Smooth muscle cell (in vitro differentiated cells): ENCODE measurements at regions not wholly inside any gene's neighbourhood (a gene's known extent, or its start where the extent isn't known, plus 50 kb on each side); places are given as distances from the start of the nearest gene placed in this dataset.
"Not testable (repeated sequence)": the region's sequence is repeated elsewhere in the genome, so short reads cannot be mapped to it uniquely, and the experiment has no call there.

ENCODE experiments used
- DNase-seq: peaks from one replicate; lab custom pipeline; 2025; ENCODE audit not compliant: unreplicated experiment; lab: John Stamatoyannopoulos, UW
- H2AFZ ChIP-seq: fragments of 200-600 bp; sonication (generic); 2 replicates; pipeline ENCODE4 v1.6.0; 2016; ENCODE audit warnings: antibody characterized with exemption, low read depth, mild to moderate bottlenecking
- H3F3A ChIP-seq: fragments of 200-600 bp; sonication (generic); 2 replicates; pipeline ENCODE4 v1.6.0; 2017; ENCODE audit warnings: antibody characterized with exemption, low read depth
- H3K27ac ChIP-seq: fragments of 200-600 bp; sonication (generic); 2 replicates; pipeline ENCODE4 v1.5.1; 2016; ENCODE audit warnings: low read depth, mild to moderate bottlenecking
- H3K27me3 ChIP-seq: fragments of 200-600 bp; sonication (generic); 2 replicates; pipeline ENCODE4 v1.6.1; 2016; ENCODE audit warnings: low read depth, mild to moderate bottlenecking
- H3K36me3 ChIP-seq: fragments of 200-600 bp; sonication (generic); 2 replicates; pipeline ENCODE4 v1.5.1; 2016; ENCODE audit warnings: low read depth
- H3K4me1 ChIP-seq: fragments of 200-600 bp; sonication (generic); 2 replicates; pipeline ENCODE4 v1.5.1; 2016; ENCODE audit warnings: low read depth
- H3K4me2 ChIP-seq: fragments of 200-600 bp; sonication (generic); 2 replicates; pipeline ENCODE4 v1.6.0; 2016; ENCODE audit warnings: mild to moderate bottlenecking
- H3K4me3 ChIP-seq: fragments of 200-600 bp; sonication (generic); 2 replicates; pipeline ENCODE4 v1.5.1; 2016; ENCODE audit warnings: mild to moderate bottlenecking
- H3K79me2 ChIP-seq: fragments of 200-600 bp; sonication (generic); 2 replicates; pipeline ENCODE4 v1.6.0; 2016; ENCODE audit warnings: low read depth, mild to moderate bottlenecking
- H3K9ac ChIP-seq: fragments of 200-600 bp; sonication (generic); 2 replicates; pipeline ENCODE4 v1.6.0; 2016; ENCODE audit warnings: low read depth
- H3K9me3 ChIP-seq: fragments of 200-600 bp; sonication (generic); replicated peaks from 2 replicates; pipeline ENCODE4 v1.5.1; 2016; ENCODE audit warnings: low read depth
- H4K20me1 ChIP-seq: fragments of 200-600 bp; sonication (generic); 2 replicates; pipeline ENCODE4 v1.6.0; 2016; ENCODE audit warnings: low read depth
- CTCF ChIP-seq: fragments of 200-600 bp; sonication (generic); IDR thresholded peaks from 2 replicates; pipeline ENCODE4 v1.5.1; 2017; ENCODE audit warnings: borderline replicate concordance, mild to moderate bottlenecking, antibody characterized with exemption; ENCODE audit not compliant: insufficient read depth, poor library complexity, severe bottlenecking
- WGBS: methylation state at CpG from one replicate; pipeline ENCODE4 v1.1.7; 2016; ENCODE audit warnings: low lambda C conversion rate; 5-methylcytosine and 5-hydroxymethylcytosine counted together

- Histone ChIP-seq H3K4me2 (no peak overlapping the region), H3K4me3 (no peak overlapping the region), H3K27me3 (no peaks in the 10 kb centered on the region), H3K36me3 (no peaks in the 10 kb centered on the region), H3K9me3 (no peaks in the 10 kb centered on the region), H3K4me1 (no peaks in the 10 kb centered on the region), H3K9ac (no peak overlapping the region), H3F3A (no peaks in the 10 kb centered on the region), H3K27ac (no peak overlapping the region), H2AFZ (peak overlapping the region; percentile 8), H4K20me1 (no peaks in the 10 kb centered on the region), H3K79me2 (no peaks in the 10 kb centered on the region)
- DNase-seq, result no peak
- no peak for TF ChIP-seq CTCF
These were observed 310.6 kb downstream of the NSUN3 start for GRCh38 chr3:94373456-94373855.

- H3K4me1 ChIP-seq, result no peaks in the 10 kb centered on the region
- DNase-seq, result no peak
- TF ChIP-seq CTCF, result no peak
- no peak overlapping the region for H3K9ac ChIP-seq
- no peak overlapping the region for H3K4me2 ChIP-seq
- no peaks in the 10 kb centered on the region for H4K20me1 ChIP-seq
- no peak overlapping the region for H3K27ac ChIP-seq
- H3K27me3 ChIP-seq, result no peaks in the 10 kb centered on the region
- H3K9me3 ChIP-seq, result no peaks in the 10 kb centered on the region
- H3F3A ChIP-seq, result no peaks in the 10 kb centered on the region
- H3K36me3 ChIP-seq, result no peaks in the 10 kb centered on the region
- no peak overlapping the region for H2AFZ ChIP-seq
- H3K4me3 ChIP-seq, result no peak overlapping the region
- no peaks in the 10 kb centered on the region for H3K79me2 ChIP-seq
- 79% methylated on average over 1 of the region's 1 CpG for WGBS
These were observed 311.7 kb downstream of the NSUN3 start for GRCh38 chr3:94374439-94375161.

- not testable (repeated sequence) for H3K4me1 ChIP-seq, H3K4me2 ChIP-seq, H3K36me3 ChIP-seq, H3K4me3 ChIP-seq, H2AFZ ChIP-seq, H4K20me1 ChIP-seq, DNase-seq, H3K27me3 ChIP-seq, H3F3A ChIP-seq, H3K9ac ChIP-seq, H3K9me3 ChIP-seq, H3K79me2 ChIP-seq, H3K27ac ChIP-seq
- WGBS, result 87% methylated on average over 3 of the region's 3 CpGs
These were observed 314.3 kb downstream of the NSUN3 start for GRCh38 chr3:94377123-94377696.

- H3K4me2 ChIP-seq, H4K20me1 ChIP-seq, H3K4me1 ChIP-seq, H3K27ac ChIP-seq, H3K9me3 ChIP-seq, H3K9ac ChIP-seq, DNase-seq, H3F3A ChIP-seq, H2AFZ ChIP-seq, H3K36me3 ChIP-seq, H3K79me2 ChIP-seq, H3K4me3 ChIP-seq, H3K27me3 ChIP-seq: not testable (repeated sequence)
- 84% methylated on average over 3 of the region's 3 CpGs for WGBS
These were observed 315.0 kb downstream of the NSUN3 start for GRCh38 chr3:94377863-94378262.
